PC-3 (cell line): ENCODE measurements at regions not wholly inside any gene's neighbourhood (a gene's known extent, or its start where the extent isn't known, plus 50 kb on each side); places are given as distances from the start of the nearest gene placed in this dataset.

Source experiments
- CTCF ChIP-seq: fragments of 300-600 bp; sonication (generic); conservative IDR thresholded peaks from 2 replicates; pipeline ENCODE4 v1.5.1; 2017; ENCODE audit warnings: antibody characterized with exemption, low read depth, mild to moderate bottlenecking, low read length
- EZH2 ChIP-seq: fragments of 300-600 bp; sonication (generic); IDR thresholded peaks from one replicate; pipeline ENCODE4 v1.6.1; 2017; ENCODE audit warnings: antibody characterized with exemption, mild to moderate bottlenecking, low read length; ENCODE audit not compliant: unreplicated experiment
- EZH2phosphoT487 ChIP-seq: fragments of 300-600 bp; sonication (generic); IDR thresholded peaks from 2 replicates; pipeline ENCODE4 v1.6.1; 2018; ENCODE audit warnings: mild to moderate bottlenecking, antibody characterized with exemption, low read length, borderline replicate concordance

GRCh38 chr4:130026185-130026584 is 930.2 kb downstream of the C4orf33 start:
- TF ChIP-seq CTCF (no peak), EZH2 (no peak), EZH2phosphoT487 (no peak)
